Esophagus squamous epithelium (tissue), 5 donors: ENCODE measurements at regions not wholly inside any gene's neighbourhood (a gene's known extent, or its start where the extent isn't known, plus 50 kb on each side); places are given as distances from the start of the nearest gene placed in this dataset.

Experiments
- DNase-seq: peaks from one replicate; lab custom pipeline; 2025; lab: John Stamatoyannopoulos, UW
- H3K27ac ChIP-seq, 4 donors: fragments of 200-600 bp; sonication (generic); one replicate each; pipeline ENCODE4 v1.5.1; 2016 to 2019; ENCODE audit warnings: mild to moderate bottlenecking in 1 of 4
- H3K27me3 ChIP-seq, 4 donors: fragments of 200-600 bp; sonication (generic); 1 replicate in 3 of 4; 2 replicates in 1 of 4; pipeline versions ENCODE4 v1.5.1 to v1.6.0; 2017 to 2021; ENCODE audit warnings: antibody characterized with exemption in 1 of 4
- H3K36me3 ChIP-seq, 3 donors: fragments of 200-600 bp; sonication (generic); one replicate each; pipeline ENCODE4 v1.5.1; 2016 to 2019
- H3K4me1 ChIP-seq, 3 donors: fragments of 200-600 bp; sonication (generic); one replicate each; pipeline ENCODE4 v1.5.1; 2017 to 2019
- H3K4me3 ChIP-seq, 4 donors: fragments of 200-600 bp; sonication (generic); 1 replicate in 3 of 4; 2 replicates in 1 of 4; pipeline ENCODE4 v1.5.1; 2016 to 2019; ENCODE audit warnings: mild to moderate bottlenecking in 2 of 4, moderate library complexity in 1 of 4
- H3K9me3 ChIP-seq, 3 donors: fragments of 200-600 bp; sonication (generic); one replicate each; pipeline ENCODE4 v1.5.1; 2016 to 2019
- POLR2A ChIP-seq, 4 donors: fragments of 450-650 bp; IDR thresholded peaks; one replicate each; pipeline ENCODE4 v1.6.1; 2017; ENCODE audit warnings: antibody characterized with exemption in 4 of 4, mild to moderate bottlenecking in 4 of 4, moderate library complexity in 3 of 4
- WGBS, 2 donors: methylation state at CpG; one replicate each; pipeline ENCODE4 v1.1.5; 2018; 5-methylcytosine and 5-hydroxymethylcytosine counted together
- intact Hi-C: fragments of 100-400 bp; cut with DNase I; formaldehyde crosslinking; loops from one replicate; pipeline ENCODE4 v1.15.0; 2022
- TF ChIP-seq, protein P1 (sequence below), 6 experiments: fragments of 450-650 bp in 4 of 6; fragments of 200-600 bp in 2 of 6; sonication (generic) in 2 of 6; IDR thresholded peaks; one replicate each; pipeline ENCODE4 v1.5.1; 2016 to 2019; ENCODE audit warnings: antibody characterized with exemption in 6 of 6, mild to moderate bottlenecking in 4 of 6, moderate library complexity in 4 of 6
- donor health status: DM: yes; HTN: yes; CAD: no.

- no peaks in the 10 kb centered on the region for H3K27me3 ChIP-seq
- no peaks in the 10 kb centered on the region for H3K9me3 ChIP-seq
- DNase-seq: no peak
- no peak overlapping the region for H3K4me3 ChIP-seq
- H3K36me3 ChIP-seq: no peaks in the 10 kb centered on the region
- H3K4me1 ChIP-seq: no peaks in the 10 kb centered on the region
- TF ChIP-seq POLR2A (IDR thresholded peaks at IDR 0.05): no peak
- TF ChIP-seq, protein P1, sequence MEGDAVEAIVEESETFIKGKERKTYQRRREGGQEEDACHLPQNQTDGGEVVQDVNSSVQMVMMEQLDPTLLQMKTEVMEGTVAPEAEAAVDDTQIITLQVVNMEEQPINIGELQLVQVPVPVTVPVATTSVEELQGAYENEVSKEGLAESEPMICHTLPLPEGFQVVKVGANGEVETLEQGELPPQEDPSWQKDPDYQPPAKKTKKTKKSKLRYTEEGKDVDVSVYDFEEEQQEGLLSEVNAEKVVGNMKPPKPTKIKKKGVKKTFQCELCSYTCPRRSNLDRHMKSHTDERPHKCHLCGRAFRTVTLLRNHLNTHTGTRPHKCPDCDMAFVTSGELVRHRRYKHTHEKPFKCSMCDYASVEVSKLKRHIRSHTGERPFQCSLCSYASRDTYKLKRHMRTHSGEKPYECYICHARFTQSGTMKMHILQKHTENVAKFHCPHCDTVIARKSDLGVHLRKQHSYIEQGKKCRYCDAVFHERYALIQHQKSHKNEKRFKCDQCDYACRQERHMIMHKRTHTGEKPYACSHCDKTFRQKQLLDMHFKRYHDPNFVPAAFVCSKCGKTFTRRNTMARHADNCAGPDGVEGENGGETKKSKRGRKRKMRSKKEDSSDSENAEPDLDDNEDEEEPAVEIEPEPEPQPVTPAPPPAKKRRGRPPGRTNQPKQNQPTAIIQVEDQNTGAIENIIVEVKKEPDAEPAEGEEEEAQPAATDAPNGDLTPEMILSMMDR (IDR thresholded peaks at IDR 0.05): no peak
- no peak overlapping the region for H3K27ac ChIP-seq
- intact Hi-C loops: no loop called here
- 36 to 37% methylated on average over 2 of the region's 2 CpGs for WGBS, 2 donors
Observed at GRCh38 chr18:65260030-65260429, 490.8 kb upstream of the CDH7 start.

GRCh38 chr18:65259403-65259802, 491.4 kb upstream of the CDH7 start:
- intact Hi-C loops: no loop called here
- no peaks in the 10 kb centered on the region for H3K9me3 ChIP-seq
- no peak overlapping the region for H3K4me3 ChIP-seq
- TF ChIP-seq, protein P1 (IDR thresholded peaks at IDR 0.05): no peak
- TF ChIP-seq POLR2A (IDR thresholded peaks at IDR 0.05): no peak
- DNase-seq: no peak
- whole genome bisulfite sequencing, 2 donors: 83 to 92% methylated on average over 2 of the region's 2 CpGs
- no peak overlapping the region for H3K27ac ChIP-seq
- no peaks in the 10 kb centered on the region for H3K4me1 ChIP-seq
- H3K27me3 ChIP-seq: no peaks in the 10 kb centered on the region
- no peaks in the 10 kb centered on the region for H3K36me3 ChIP-seq

GRCh38 chr18:65257149-65257548, 493.7 kb upstream of the CDH7 start:
- 19 to 42% methylated on average over 1 of the region's 1 CpG for WGBS, 2 donors
- no peak overlapping the region for H3K4me3 ChIP-seq
- intact Hi-C loops: no loop called here
- H3K36me3 ChIP-seq: no peaks in the 10 kb centered on the region
- TF ChIP-seq POLR2A (IDR thresholded peaks at IDR 0.05): no peak
- TF ChIP-seq, protein P1 (IDR thresholded peaks at IDR 0.05): no peak
- H3K4me1 ChIP-seq: no peaks in the 10 kb centered on the region
- H3K27me3 ChIP-seq: no peaks in the 10 kb centered on the region
- H3K27ac ChIP-seq: no peak overlapping the region
- H3K9me3 ChIP-seq: no peaks in the 10 kb centered on the region
- no peak for DNase-seq

DNA sequence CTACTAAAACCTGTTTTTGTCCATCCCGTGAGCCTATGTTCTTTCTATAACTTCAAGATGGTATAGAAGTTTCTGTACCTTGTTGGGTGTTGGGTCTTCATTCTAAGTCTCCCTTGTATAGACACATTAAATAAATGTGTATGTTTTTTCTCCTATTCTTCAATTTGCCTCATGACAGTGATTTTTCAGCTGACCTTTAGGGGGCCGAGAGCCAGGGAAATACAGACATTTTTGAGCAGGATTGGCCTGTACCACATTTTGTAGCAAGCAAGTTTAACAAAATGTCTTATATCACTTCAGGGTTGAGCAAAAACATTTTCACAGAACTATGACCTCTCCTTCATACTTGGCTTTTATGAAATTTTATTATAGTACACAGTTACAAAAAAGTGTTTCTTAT, 495.4 kb upstream of the CDH7 start:
- H3K36me3 ChIP-seq: no peaks in the 10 kb centered on the region
- no peak for DNase-seq
- H3K9me3 ChIP-seq: no peaks in the 10 kb centered on the region
- intact Hi-C loops: no loop called here
- H3K4me3 ChIP-seq: no peak overlapping the region
- no peaks in the 10 kb centered on the region for H3K27me3 ChIP-seq
- H3K27ac ChIP-seq: no peak overlapping the region
- TF ChIP-seq, protein P1 (IDR thresholded peaks at IDR 0.05): no peak
- TF ChIP-seq POLR2A (IDR thresholded peaks at IDR 0.05): no peak
- no peaks in the 10 kb centered on the region for H3K4me1 ChIP-seq
- WGBS, 2 donors: 57 to 58% methylated on average over 2 of the region's 2 CpGs

GRCh38 chr18:65239787-65240186, 511.0 kb upstream of the CDH7 start:
- TF ChIP-seq POLR2A (IDR thresholded peaks at IDR 0.05): no peak
- TF ChIP-seq, protein P1 (IDR thresholded peaks at IDR 0.05): no peak
- Histone ChIP-seq H3K4me1 (no peaks in the 10 kb centered on the region), H3K36me3 (no peaks in the 10 kb centered on the region), H3K27ac (no peak overlapping the region), H3K4me3 (no peak overlapping the region), H3K27me3 (no peaks in the 10 kb centered on the region), H3K9me3 (no peaks in the 10 kb centered on the region)
- intact Hi-C loops: no loop called here
- DNase-seq: no peak
- 79 to 85% methylated on average over 1 of the region's 1 CpG for WGBS, 2 donors
